Fibroblast of lung (primary cell): ENCODE measurements at regions not wholly inside any gene's neighbourhood (a gene's known extent, or its start where the extent isn't known, plus 50 kb on each side); places are given as distances from the start of the nearest gene placed in this dataset.

Experiments
- EZH2 ChIP-seq: IDR thresholded peaks from 2 replicates; pipeline ENCODE4 v1.5.1; 2012; ENCODE audit warnings: low read length, control low read depth, mild to moderate bottlenecking; ENCODE audit errors: missing control alignments
- TF ChIP-seq, protein P1 (sequence below), 2 donors: IDR thresholded peaks in 1 of 2; conservative IDR thresholded peaks in 1 of 2; 1 replicate in 1 of 2; 2 replicates in 1 of 2; pipeline ENCODE4 v1.5.1; 2011 to 2012; ENCODE audit warnings: low read length in 2 of 2, control low read depth in 1 of 2, inconsistent platforms in 1 of 2, low read depth in 1 of 2, mild to moderate bottlenecking in 1 of 2

DNA sequence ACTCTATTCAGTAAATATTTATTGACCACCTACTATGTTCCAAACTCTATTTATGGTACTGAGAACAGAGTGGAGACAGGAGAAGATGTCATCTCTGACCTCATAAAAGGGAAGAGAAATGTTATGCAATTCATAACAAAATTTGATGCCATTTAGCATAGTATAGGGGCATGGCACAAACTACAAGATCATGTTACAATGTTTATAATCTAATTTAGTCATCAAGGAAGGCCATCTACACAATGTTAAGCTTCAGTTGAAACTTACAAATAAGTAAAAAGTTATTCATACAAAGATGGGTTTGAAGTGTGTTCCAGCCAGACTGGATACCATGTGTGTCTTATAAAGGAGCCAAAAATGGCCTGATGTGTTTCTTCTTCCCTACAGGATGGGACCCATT, 146.8 kb upstream of the CHRM3 start:
- TF ChIP-seq, protein P1, sequence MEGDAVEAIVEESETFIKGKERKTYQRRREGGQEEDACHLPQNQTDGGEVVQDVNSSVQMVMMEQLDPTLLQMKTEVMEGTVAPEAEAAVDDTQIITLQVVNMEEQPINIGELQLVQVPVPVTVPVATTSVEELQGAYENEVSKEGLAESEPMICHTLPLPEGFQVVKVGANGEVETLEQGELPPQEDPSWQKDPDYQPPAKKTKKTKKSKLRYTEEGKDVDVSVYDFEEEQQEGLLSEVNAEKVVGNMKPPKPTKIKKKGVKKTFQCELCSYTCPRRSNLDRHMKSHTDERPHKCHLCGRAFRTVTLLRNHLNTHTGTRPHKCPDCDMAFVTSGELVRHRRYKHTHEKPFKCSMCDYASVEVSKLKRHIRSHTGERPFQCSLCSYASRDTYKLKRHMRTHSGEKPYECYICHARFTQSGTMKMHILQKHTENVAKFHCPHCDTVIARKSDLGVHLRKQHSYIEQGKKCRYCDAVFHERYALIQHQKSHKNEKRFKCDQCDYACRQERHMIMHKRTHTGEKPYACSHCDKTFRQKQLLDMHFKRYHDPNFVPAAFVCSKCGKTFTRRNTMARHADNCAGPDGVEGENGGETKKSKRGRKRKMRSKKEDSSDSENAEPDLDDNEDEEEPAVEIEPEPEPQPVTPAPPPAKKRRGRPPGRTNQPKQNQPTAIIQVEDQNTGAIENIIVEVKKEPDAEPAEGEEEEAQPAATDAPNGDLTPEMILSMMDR (conservative IDR thresholded peaks at IDR 0.05 in 1 of 2, IDR thresholded peaks at IDR 0.05 in 1 of 2; ENCODE audit: low read depth in 1 of 2, low read length in 2 of 2): no peak
- TF ChIP-seq EZH2: no peak
